IPS-18c (cell line): ENCODE measurements at regions not wholly inside any gene's neighbourhood (a gene's known extent, or its start where the extent isn't known, plus 50 kb on each side); places are given as distances from the start of the nearest gene placed in this dataset.
"Not testable (repeated sequence)": the region's sequence is repeated elsewhere in the genome, so short reads cannot be mapped to it uniquely, and the experiment has no call there.

ENCODE experiments used
- H3K4me3 ChIP-seq: 2 replicates; pipeline ENCODE4 v1.7.0; 2013; ENCODE audit warnings: low read depth, mild to moderate bottlenecking, low read length, moderate library complexity; ENCODE audit not compliant: insufficient read depth
- H3K9me3 ChIP-seq: one replicate; pipeline ENCODE4 v1.6.1; 2013; ENCODE audit warnings: mild to moderate bottlenecking, low read length, moderate library complexity; ENCODE audit not compliant: control insufficient read depth, insufficient read depth

GRCh38 chr15:98272625-98273024 is 312.1 kb downstream of the ARRDC4 start:
- peaks cover 5% of the 10 kb centered on the region for H3K9me3 ChIP-seq
- no peak overlapping the region for H3K4me3 ChIP-seq

- Histone ChIP-seq H3K9me3 (no peaks in the 10 kb centered on the region), H3K4me3 (no peak overlapping the region)
Measured at GRCh38 chr15:98276018-98276417, 315.5 kb downstream of the ARRDC4 start.

- H3K9me3 ChIP-seq, result no peaks in the 10 kb centered on the region
- no peak overlapping the region for H3K4me3 ChIP-seq
Measured at GRCh38 chr15:98277602-98278001, 317.1 kb downstream of the ARRDC4 start.

- Histone ChIP-seq H3K9me3 (no peaks in the 10 kb centered on the region), H3K4me3 (no peak overlapping the region)
Measured at GRCh38 chr15:98280284-98280975, 319.9 kb downstream of the ARRDC4 start.

- Histone ChIP-seq H3K9me3 (no peaks in the 10 kb centered on the region), H3K4me3 (no peak overlapping the region)
Measured at GRCh38 chr15:98281130-98281529, 320.6 kb downstream of the ARRDC4 start.

GRCh38 chr15:98282656-98283332 is 322.3 kb downstream of the ARRDC4 start:
- Histone ChIP-seq H3K9me3 (no peaks in the 10 kb centered on the region), H3K4me3 (no peak overlapping the region)

- H3K4me3 ChIP-seq, result no peak overlapping the region
- H3K9me3 ChIP-seq, result no peaks in the 10 kb centered on the region
Measured at GRCh38 chr15:98286200-98286599, 325.7 kb downstream of the ARRDC4 start.

GRCh38 chr15:98286831-98287230 is 326.3 kb downstream of the ARRDC4 start:
- no peak overlapping the region for H3K4me3 ChIP-seq
- H3K9me3 ChIP-seq, result no peaks in the 10 kb centered on the region

GRCh38 chr15:98288091-98288590 is 327.6 kb downstream of the ARRDC4 start:
- Histone ChIP-seq H3K9me3 (no peaks in the 10 kb centered on the region), H3K4me3 (no peak overlapping the region)

GRCh38 chr15:98289747-98290146 is 329.2 kb downstream of the ARRDC4 start:
- no peaks in the 10 kb centered on the region for H3K9me3 ChIP-seq
- no peak overlapping the region for H3K4me3 ChIP-seq

- peak overlapping the region; percentile 56 for H3K4me3 ChIP-seq
- H3K9me3 ChIP-seq, result no peaks in the 10 kb centered on the region
Measured at GRCh38 chr15:98292442-98293240, 332.1 kb downstream of the ARRDC4 start.

GRCh38 chr15:98294126-98294525 is 333.6 kb downstream of the ARRDC4 start:
- Histone ChIP-seq H3K4me3 (no peak overlapping the region), H3K9me3 (no peaks in the 10 kb centered on the region)

GRCh38 chr15:98295101-98295759 is 334.7 kb downstream of the ARRDC4 start:
- not testable (repeated sequence) for H3K9me3 ChIP-seq, H3K4me3 ChIP-seq

GRCh38 chr15:98296653-98297052 is 336.1 kb downstream of the ARRDC4 start:
- H3K4me3 ChIP-seq, result no peak overlapping the region

GRCh38 chr15:98304371-98304770 is 343.9 kb downstream of the ARRDC4 start:
- peaks cover 2% of the 10 kb centered on the region for H3K9me3 ChIP-seq

More at GRCh38 chr15:98296653-98297052, 336.1 kb downstream of the ARRDC4 start:
- no peaks in the 10 kb centered on the region for H3K9me3 ChIP-seq

GRCh38 chr15:98308117-98308516 is 340.2 kb upstream of the IGF1R start:
- Histone ChIP-seq H3K4me3 (no peak overlapping the region), H3K9me3 (peaks cover 2% of the 10 kb centered on the region)

More at GRCh38 chr15:98304371-98304770, 343.9 kb downstream of the ARRDC4 start:
- no peak overlapping the region for H3K4me3 ChIP-seq

GRCh38 chr15:98311566-98312188 is 336.7 kb upstream of the IGF1R start:
- Histone ChIP-seq H3K4me3 (no peak overlapping the region), H3K9me3 (peaks cover 2% of the 10 kb centered on the region)
